ENCODE measurements at regions not wholly inside any gene's neighbourhood (a gene's known extent, or its start where the extent isn't known, plus 50 kb on each side); places are given as distances from the start of the nearest gene placed in this dataset.

DNA sequence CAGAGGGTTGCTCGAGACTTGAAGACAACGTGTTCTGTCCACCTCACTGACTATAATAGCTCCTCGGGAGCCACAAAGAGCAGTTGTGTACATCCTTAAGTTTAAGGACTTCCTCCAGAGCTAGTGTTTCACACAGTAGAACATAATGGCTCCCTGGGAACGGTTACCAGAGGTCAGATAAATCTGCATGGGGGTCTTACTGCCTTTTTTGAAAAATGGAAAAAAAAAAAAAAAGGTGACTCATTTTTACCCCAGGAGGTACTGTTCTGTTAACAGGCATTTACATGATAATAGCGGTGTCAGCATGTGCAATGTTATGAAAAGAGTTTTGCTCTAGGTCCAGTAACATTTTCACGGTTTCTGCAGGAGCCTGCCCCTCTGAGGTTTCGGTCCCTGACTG, 498.9 kb upstream of the WWC1 start:
- no peaks in the 10 kb centered on the region for H4K20me1 ChIP-seq (ENCODE audit: insufficient read depth, poor library complexity, severe bottlenecking)
- TF ChIP-seq EZH2 (IDR thresholded peaks at IDR 0.05; ENCODE audit: borderline replicate concordance) (no peak), EZH2phosphoT487 (IDR thresholded peaks at IDR 0.05; ENCODE audit: low read depth, severe bottlenecking, unreplicated experiment) (no peak)
- TF ChIP-seq, protein P1, sequence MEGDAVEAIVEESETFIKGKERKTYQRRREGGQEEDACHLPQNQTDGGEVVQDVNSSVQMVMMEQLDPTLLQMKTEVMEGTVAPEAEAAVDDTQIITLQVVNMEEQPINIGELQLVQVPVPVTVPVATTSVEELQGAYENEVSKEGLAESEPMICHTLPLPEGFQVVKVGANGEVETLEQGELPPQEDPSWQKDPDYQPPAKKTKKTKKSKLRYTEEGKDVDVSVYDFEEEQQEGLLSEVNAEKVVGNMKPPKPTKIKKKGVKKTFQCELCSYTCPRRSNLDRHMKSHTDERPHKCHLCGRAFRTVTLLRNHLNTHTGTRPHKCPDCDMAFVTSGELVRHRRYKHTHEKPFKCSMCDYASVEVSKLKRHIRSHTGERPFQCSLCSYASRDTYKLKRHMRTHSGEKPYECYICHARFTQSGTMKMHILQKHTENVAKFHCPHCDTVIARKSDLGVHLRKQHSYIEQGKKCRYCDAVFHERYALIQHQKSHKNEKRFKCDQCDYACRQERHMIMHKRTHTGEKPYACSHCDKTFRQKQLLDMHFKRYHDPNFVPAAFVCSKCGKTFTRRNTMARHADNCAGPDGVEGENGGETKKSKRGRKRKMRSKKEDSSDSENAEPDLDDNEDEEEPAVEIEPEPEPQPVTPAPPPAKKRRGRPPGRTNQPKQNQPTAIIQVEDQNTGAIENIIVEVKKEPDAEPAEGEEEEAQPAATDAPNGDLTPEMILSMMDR (IDR thresholded peaks at IDR 0.05; ENCODE audit: poor library complexity): no peak
- 72% methylated on average over 7 of the region's 7 CpGs for WGBS (ENCODE audit: low lambda C conversion rate, missing lambda C conversion rate)
- no peak overlapping the region for H3K4me2 ChIP-seq
- no peak overlapping the region for H3K27ac ChIP-seq
- no peak overlapping the region for H2AFZ ChIP-seq
- H3K4me1 ChIP-seq (ENCODE audit: insufficient read depth): no peaks in the 10 kb centered on the region
- H3K9me2 ChIP-seq (replicated peaks; ENCODE audit: insufficient read depth): no peaks in the 10 kb centered on the region
- no peak for DNase-seq (ENCODE audit: low spot score)
- no peaks in the 10 kb centered on the region for H3K36me3 ChIP-seq (replicated peaks; ENCODE audit: insufficient read depth, low read depth)
- H3K9me3 ChIP-seq (ENCODE audit: low read depth): no peaks in the 10 kb centered on the region
- H3K79me2 ChIP-seq: no peaks in the 10 kb centered on the region
- no peak overlapping the region for H3K4me3 ChIP-seq
- H3K27me3 ChIP-seq: no peaks in the 10 kb centered on the region

GRCh38 chr5:167793700-167794099, 497.7 kb upstream of the WWC1 start:
- no peaks in the 10 kb centered on the region for H3K9me2 ChIP-seq (replicated peaks; ENCODE audit: insufficient read depth)

GRCh38 chr5:167794121-167794520, 497.3 kb upstream of the WWC1 start:
- Histone ChIP-seq H3K27me3 (no peaks in the 10 kb centered on the region), H4K20me1 (ENCODE audit: insufficient read depth, poor library complexity, severe bottlenecking) (no peaks in the 10 kb centered on the region), H3K9me2 (replicated peaks; ENCODE audit: insufficient read depth) (no peaks in the 10 kb centered on the region), H3K4me3 (no peak overlapping the region), H3K4me2 (no peak overlapping the region), H3K4me1 (ENCODE audit: insufficient read depth) (peaks cover 7% of the 10 kb centered on the region), H2AFZ (no peak overlapping the region), H3K36me3 (replicated peaks; ENCODE audit: insufficient read depth, low read depth) (no peaks in the 10 kb centered on the region), H3K9me3 (ENCODE audit: low read depth) (no peaks in the 10 kb centered on the region), H3K79me2 (no peaks in the 10 kb centered on the region), H3K27ac (no peak overlapping the region)
- no peak for TF ChIP-seq EZH2phosphoT487 (IDR thresholded peaks at IDR 0.05; ENCODE audit: low read depth, severe bottlenecking, unreplicated experiment)
- WGBS (ENCODE audit: low lambda C conversion rate, missing lambda C conversion rate): 65% methylated on average over 4 of the region's 4 CpGs
- DNase-seq (ENCODE audit: low spot score): no peak

More at GRCh38 chr5:167793700-167794099, 497.7 kb upstream of the WWC1 start:
- Histone ChIP-seq H3K79me2 (no peaks in the 10 kb centered on the region), H4K20me1 (ENCODE audit: insufficient read depth, poor library complexity, severe bottlenecking) (no peaks in the 10 kb centered on the region), H3K36me3 (replicated peaks; ENCODE audit: insufficient read depth, low read depth) (no peaks in the 10 kb centered on the region), H3K4me3 (no peak overlapping the region), H3K4me1 (ENCODE audit: insufficient read depth) (peaks cover 7% of the 10 kb centered on the region), H3K4me2 (no peak overlapping the region), H3K27ac (no peak overlapping the region), H2AFZ (no peak overlapping the region), H3K9me3 (ENCODE audit: low read depth) (no peaks in the 10 kb centered on the region), H3K27me3 (no peaks in the 10 kb centered on the region)
- no peak for DNase-seq (ENCODE audit: low spot score)
- TF ChIP-seq, protein P1 (IDR thresholded peaks at IDR 0.05; ENCODE audit: poor library complexity): no peak
- 93% methylated on average over 1 of the region's 1 CpG for WGBS (ENCODE audit: low lambda C conversion rate, missing lambda C conversion rate)

GRCh38 chr5:167796672-167797071, 494.8 kb upstream of the WWC1 start:
- H3K9me3 ChIP-seq (ENCODE audit: low read depth): no peaks in the 10 kb centered on the region
- no peak overlapping the region for H3K4me3 ChIP-seq
- 90% methylated on average over 5 of the region's 5 CpGs for WGBS (ENCODE audit: low lambda C conversion rate, missing lambda C conversion rate)
- peaks cover 7% of the 10 kb centered on the region for H3K4me1 ChIP-seq (ENCODE audit: insufficient read depth)
- H3K27me3 ChIP-seq: no peaks in the 10 kb centered on the region
- H3K4me2 ChIP-seq: no peak overlapping the region
- no peaks in the 10 kb centered on the region for H3K79me2 ChIP-seq
- H3K27ac ChIP-seq: no peak overlapping the region
- H2AFZ ChIP-seq: no peak overlapping the region
- DNase-seq (ENCODE audit: low spot score): no peak
- no peaks in the 10 kb centered on the region for H3K9me2 ChIP-seq (replicated peaks; ENCODE audit: insufficient read depth)
- no peaks in the 10 kb centered on the region for H3K36me3 ChIP-seq (replicated peaks; ENCODE audit: insufficient read depth, low read depth)
- no peak for TF ChIP-seq EZH2 (IDR thresholded peaks at IDR 0.05; ENCODE audit: borderline replicate concordance)
- H4K20me1 ChIP-seq (ENCODE audit: insufficient read depth, poor library complexity, severe bottlenecking): no peaks in the 10 kb centered on the region

All from hepatocyte (in vitro differentiated cells).